Loucy (cell line): ENCODE measurements at regions not wholly inside any gene's neighbourhood (a gene's known extent, or its start where the extent isn't known, plus 50 kb on each side); places are given as distances from the start of the nearest gene placed in this dataset.

ENCODE experiments used
- H2AFZ ChIP-seq: fragments of 200-600 bp; sonication (generic); 2 replicates; pipeline ENCODE4 v1.6.0; 2016; ENCODE audit warnings: antibody characterized with exemption, mild to moderate bottlenecking, low read length, moderate library complexity
- H3F3A ChIP-seq: fragments of 200-600 bp; 2 replicates; pipeline ENCODE4 v1.6.0; 2016; ENCODE audit warnings: antibody characterized with exemption, low read depth, mild to moderate bottlenecking
- H3K27me3 ChIP-seq: fragments of 200-600 bp; sonication (generic); 2 replicates; pipeline ENCODE4 v1.6.1; 2014; ENCODE audit warnings: low read length, mild to moderate bottlenecking; ENCODE audit not compliant: insufficient read depth, poor library complexity, severe bottlenecking
- H3K36me3 ChIP-seq: fragments of 200-600 bp; sonication (generic); 2 replicates; pipeline ENCODE4 v1.6.1; 2016; ENCODE audit warnings: low read length; ENCODE audit not compliant: insufficient read depth
- H3K4me1 ChIP-seq: fragments of 200-600 bp; sonication (generic); 2 replicates; pipeline ENCODE4 v1.5.1; 2014; ENCODE audit warnings: low read length, mild to moderate bottlenecking; ENCODE audit not compliant: insufficient read depth, poor library complexity, severe bottlenecking
- H3K4me2 ChIP-seq: fragments of 200-600 bp; sonication (generic); 2 replicates; pipeline ENCODE4 v1.6.0; 2014; ENCODE audit warnings: antibody characterized with exemption, low read length, low read depth, mild to moderate bottlenecking; ENCODE audit not compliant: poor library complexity, severe bottlenecking
- H3K4me3 ChIP-seq: fragments of 200-600 bp; sonication (generic); 2 replicates; pipeline ENCODE4 v1.5.1; 2014; ENCODE audit warnings: low read length, mild to moderate bottlenecking, mixed read lengths; ENCODE audit not compliant: poor library complexity, severe bottlenecking
- H3K79me2 ChIP-seq: fragments of 200-600 bp; sonication (generic); 2 replicates; pipeline ENCODE4 v1.6.1; 2014; ENCODE audit warnings: low read length; ENCODE audit not compliant: insufficient read depth
- H3K9ac ChIP-seq: fragments of 200-600 bp; sonication (generic); 2 replicates; pipeline ENCODE4 v1.6.0; 2014; ENCODE audit warnings: mild to moderate bottlenecking, low read depth, low read length, moderate library complexity; ENCODE audit not compliant: poor library complexity, severe bottlenecking
- H3K9me2 ChIP-seq: fragments of 200-600 bp; sonication (generic); replicated peaks from 2 replicates; pipeline ENCODE4 v1.6.1; 2016; ENCODE audit warnings: low read depth, low read length, mixed read lengths
- H3K9me3 ChIP-seq: fragments of 200-600 bp; sonication (generic); 2 replicates; pipeline ENCODE4 v1.6.1; 2014; ENCODE audit warnings: mild to moderate bottlenecking, antibody characterized with exemption, low read length, low read depth; ENCODE audit not compliant: insufficient read depth
- H4K20me1 ChIP-seq: fragments of 200-600 bp; sonication (generic); 2 replicates; pipeline ENCODE4 v1.6.0; 2014; ENCODE audit warnings: antibody characterized with exemption, low read length, mild to moderate bottlenecking; ENCODE audit not compliant: insufficient read depth, poor library complexity, severe bottlenecking
- EZH2phosphoT487 ChIP-seq: fragments of 200-600 bp; IDR thresholded peaks from 2 replicates; pipeline ENCODE4 v1.6.1; 2018; ENCODE audit warnings: antibody characterized with exemption, mild to moderate bottlenecking, moderate library complexity, borderline replicate concordance
- TF ChIP-seq, protein P1 (sequence below): fragments of 200-600 bp; sonication (generic); conservative IDR thresholded peaks from 2 replicates; pipeline ENCODE4 v1.5.1; 2014; ENCODE audit warnings: mild to moderate bottlenecking, antibody characterized with exemption, low read length

DNA sequence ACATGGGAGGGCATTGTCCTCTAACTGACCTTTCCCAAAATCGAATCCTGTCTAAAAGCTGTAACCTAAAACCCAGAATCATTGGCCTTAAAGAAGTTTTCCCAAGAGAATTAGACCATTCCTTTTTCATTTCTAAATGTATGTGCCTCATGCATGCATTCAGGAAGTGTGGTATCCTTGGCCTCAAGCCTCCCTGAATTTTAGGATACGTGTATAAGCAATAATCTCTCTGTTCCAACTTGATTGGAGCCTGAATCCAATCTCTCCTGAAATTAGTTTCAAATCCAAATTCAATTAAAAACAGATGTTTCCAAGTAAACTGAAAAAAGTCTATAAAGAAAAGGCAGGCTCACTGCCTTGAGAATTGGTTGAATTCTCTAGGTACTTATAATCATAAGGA is 86.0 kb upstream of the VEPH1 start:
- no peak for TF ChIP-seq EZH2phosphoT487
- TF ChIP-seq, protein P1, sequence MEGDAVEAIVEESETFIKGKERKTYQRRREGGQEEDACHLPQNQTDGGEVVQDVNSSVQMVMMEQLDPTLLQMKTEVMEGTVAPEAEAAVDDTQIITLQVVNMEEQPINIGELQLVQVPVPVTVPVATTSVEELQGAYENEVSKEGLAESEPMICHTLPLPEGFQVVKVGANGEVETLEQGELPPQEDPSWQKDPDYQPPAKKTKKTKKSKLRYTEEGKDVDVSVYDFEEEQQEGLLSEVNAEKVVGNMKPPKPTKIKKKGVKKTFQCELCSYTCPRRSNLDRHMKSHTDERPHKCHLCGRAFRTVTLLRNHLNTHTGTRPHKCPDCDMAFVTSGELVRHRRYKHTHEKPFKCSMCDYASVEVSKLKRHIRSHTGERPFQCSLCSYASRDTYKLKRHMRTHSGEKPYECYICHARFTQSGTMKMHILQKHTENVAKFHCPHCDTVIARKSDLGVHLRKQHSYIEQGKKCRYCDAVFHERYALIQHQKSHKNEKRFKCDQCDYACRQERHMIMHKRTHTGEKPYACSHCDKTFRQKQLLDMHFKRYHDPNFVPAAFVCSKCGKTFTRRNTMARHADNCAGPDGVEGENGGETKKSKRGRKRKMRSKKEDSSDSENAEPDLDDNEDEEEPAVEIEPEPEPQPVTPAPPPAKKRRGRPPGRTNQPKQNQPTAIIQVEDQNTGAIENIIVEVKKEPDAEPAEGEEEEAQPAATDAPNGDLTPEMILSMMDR, result no peak
- no peaks in the 10 kb centered on the region for H3K79me2 ChIP-seq

DNA sequence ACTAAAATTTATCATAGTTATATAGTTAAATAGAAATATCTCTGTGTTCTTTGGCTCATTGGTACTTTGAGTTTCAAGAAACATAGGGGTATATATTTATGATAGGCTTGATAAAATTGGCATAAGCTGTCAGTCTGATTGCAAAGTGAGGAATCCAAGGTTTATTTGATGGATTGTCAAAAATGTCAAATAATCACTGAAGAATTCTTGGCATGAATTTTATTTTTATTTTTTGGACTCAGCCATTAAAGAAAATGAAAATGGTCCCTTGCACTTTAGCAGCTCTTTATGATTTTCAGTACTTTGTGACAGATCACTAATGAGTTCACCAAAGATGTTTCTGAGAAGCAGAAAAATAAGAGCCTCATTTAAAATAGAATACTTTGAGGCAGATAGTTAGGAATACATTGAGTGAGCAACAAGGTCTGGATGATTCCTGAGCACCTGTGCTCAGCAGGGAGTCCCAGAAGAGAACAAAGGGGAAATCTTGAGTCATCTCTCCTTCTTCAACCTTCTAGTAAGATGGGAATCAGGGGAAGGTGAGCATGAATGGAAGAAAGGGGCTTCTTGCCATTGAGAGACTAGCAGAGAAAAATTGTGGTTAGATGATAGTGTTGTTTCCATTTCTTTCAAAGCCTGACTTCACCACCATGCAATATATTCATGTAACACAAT is 85.3 kb upstream of the VEPH1 start:
- TF ChIP-seq, protein P1, result no peak
- TF ChIP-seq EZH2phosphoT487, result no peak
- Histone ChIP-seq H3K9me2 (no peaks in the 10 kb centered on the region), H2AFZ (no peak overlapping the region), H3K9ac (no peak overlapping the region), H3K9me3 (no peaks in the 10 kb centered on the region), H4K20me1 (no peaks in the 10 kb centered on the region), H3F3A (no peaks in the 10 kb centered on the region), H3K79me2 (no peaks in the 10 kb centered on the region), H3K4me1 (no peaks in the 10 kb centered on the region), H3K4me3 (no peak overlapping the region), H3K4me2 (no peak overlapping the region), H3K27me3 (no peaks in the 10 kb centered on the region), H3K36me3 (no peaks in the 10 kb centered on the region)

More for the DNA sequence above, 86.0 kb upstream of the VEPH1 start:
- Histone ChIP-seq H3K27me3 (no peaks in the 10 kb centered on the region), H3K4me2 (no peak overlapping the region), H3K9me3 (no peaks in the 10 kb centered on the region), H3K4me3 (no peak overlapping the region), H3K36me3 (no peaks in the 10 kb centered on the region), H3K9me2 (no peaks in the 10 kb centered on the region), H3K4me1 (peaks cover 3% of the 10 kb centered on the region), H3F3A (no peaks in the 10 kb centered on the region), H4K20me1 (no peaks in the 10 kb centered on the region), H2AFZ (no peak overlapping the region), H3K9ac (no peak overlapping the region)

DNA sequence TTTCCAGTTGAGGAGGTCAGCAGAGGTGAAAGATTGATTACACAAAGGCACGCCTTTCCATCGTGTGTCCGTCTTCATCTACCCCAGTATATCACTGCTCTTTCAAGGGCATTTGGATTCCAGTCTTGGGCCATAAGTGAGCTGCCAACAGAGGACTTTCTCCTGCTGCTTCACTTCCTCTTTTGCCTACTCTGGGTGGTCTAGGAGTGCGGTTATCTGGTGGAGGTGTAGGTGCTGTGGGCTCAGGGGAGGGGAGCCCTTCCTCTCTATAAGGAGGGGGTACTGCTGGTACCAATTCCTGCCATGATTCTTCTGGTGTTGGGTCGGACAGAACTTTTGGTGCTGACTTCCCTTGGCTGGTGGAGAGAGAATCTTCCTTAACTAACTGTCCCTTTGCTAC is 83.1 kb upstream of the VEPH1 start:
- Histone ChIP-seq H3K9me2 (no peaks in the 10 kb centered on the region), H3K36me3 (no peaks in the 10 kb centered on the region), H3K9ac (no peak overlapping the region), H3K4me2 (no peak overlapping the region), H3K4me1 (no peaks in the 10 kb centered on the region), H4K20me1 (no peaks in the 10 kb centered on the region), H3K79me2 (no peaks in the 10 kb centered on the region), H3F3A (no peaks in the 10 kb centered on the region), H3K9me3 (no peaks in the 10 kb centered on the region), H2AFZ (no peak overlapping the region), H3K4me3 (no peak overlapping the region), H3K27me3 (no peaks in the 10 kb centered on the region)
- TF ChIP-seq, protein P1, result no peak
- TF ChIP-seq EZH2phosphoT487, result no peak
